HTR-8/SVneo (cell line): ENCODE measurements at regions not wholly inside any gene's neighbourhood (a gene's known extent, or its start where the extent isn't known, plus 50 kb on each side); places are given as distances from the start of the nearest gene placed in this dataset.
"Not testable (repeated sequence)": the region's sequence is repeated elsewhere in the genome, so short reads cannot be mapped to it uniquely, and the experiment has no call there.

Experiments used
- DNase-seq: peaks from one replicate; pipeline ENCODE4 v3.0.0; 2011; ENCODE audit warnings: low spot score, mixed read lengths; ENCODE audit not compliant: insufficient read length
- FAIRE-seq: peaks from 2 replicates; lab custom pipeline; 2011; peaks lifted over from hg19 to GRCh38; lab: Jason Lieb, UNC

DNA sequence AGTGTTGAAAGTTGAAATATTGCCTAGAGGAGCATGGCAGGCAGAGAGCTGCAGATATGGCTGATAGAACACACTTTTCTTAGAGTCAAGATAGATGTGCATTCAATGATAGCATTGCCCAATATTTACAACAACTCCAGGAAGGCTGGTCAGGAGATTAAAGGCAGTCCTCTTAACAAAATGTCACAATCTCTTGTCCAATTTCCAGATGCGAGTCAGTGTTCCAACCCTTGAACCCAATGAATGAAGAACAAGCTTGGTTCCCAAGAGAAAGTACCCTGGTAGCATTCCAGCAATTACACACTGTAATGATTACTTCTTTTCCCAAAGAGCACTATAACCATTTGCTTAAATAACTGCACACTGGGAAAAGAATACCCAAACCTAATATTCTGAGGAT, 839.4 kb upstream of the VRK2 start:
- no peak for FAIRE-seq
- no peak for DNase-seq

DNA sequence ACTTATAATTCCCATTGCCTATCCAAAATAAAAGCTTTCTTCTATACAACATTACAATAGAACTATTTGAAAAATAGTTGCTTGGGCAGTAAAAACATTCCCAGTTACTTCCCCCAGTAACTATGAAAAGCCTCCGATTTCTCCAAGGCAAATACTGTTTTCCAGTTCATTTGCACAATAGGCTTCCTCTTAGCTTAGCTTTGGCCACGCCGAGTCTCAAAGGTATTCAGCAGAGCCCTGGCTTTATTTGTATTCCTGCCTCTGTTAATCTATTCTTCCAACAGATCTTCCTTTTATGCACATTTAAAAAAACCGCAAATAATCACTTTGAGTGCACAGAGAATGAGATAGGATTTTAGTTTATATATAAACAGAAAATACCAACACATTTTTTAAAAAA, 836.8 kb upstream of the VRK2 start:
- DNase-seq = no peak
- no peak for FAIRE-seq

DNA sequence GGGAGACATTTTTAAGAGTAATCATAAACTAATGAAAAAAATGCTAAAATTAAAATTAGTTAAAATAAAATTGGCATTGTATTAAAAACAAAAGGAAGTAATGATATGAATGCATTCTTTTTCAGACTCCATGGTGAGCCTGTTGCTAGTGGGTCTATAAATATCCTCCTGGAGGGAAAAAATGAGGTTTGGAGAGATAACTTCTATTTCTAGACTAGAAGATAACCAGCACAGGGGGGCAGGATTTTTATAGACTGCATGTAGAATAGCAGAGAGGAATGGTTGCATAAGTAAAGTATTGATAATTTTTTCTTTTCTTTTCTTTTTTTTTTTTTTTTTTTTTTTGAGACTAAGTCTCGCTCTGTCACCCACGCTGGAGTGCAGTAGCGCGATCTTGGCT, 835.8 kb upstream of the VRK2 start:
- no peak for FAIRE-seq
- DNase-seq = no peak

DNA sequence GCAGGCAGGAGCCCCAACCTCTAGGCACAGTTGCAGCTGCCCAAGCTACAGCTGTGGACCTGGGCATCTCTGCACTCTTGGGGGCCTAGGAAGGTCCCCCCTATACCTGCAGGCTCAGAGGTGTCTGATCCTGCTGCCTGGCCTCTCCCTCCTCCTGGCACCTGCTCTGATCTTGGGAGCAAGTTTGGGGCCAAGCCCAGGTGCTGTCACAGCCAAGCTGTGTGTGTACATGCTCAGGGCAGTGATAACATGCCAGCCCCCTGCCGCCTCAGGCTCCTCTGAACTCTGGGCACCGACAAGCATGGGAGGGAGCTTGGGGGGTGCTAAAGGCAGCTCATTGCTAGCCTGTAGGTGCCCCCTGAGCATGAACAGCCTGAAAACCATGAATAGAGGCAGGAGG, 829.6 kb upstream of the VRK2 start:
- FAIRE-seq (no peak), DNase-seq (no peak)

DNA sequence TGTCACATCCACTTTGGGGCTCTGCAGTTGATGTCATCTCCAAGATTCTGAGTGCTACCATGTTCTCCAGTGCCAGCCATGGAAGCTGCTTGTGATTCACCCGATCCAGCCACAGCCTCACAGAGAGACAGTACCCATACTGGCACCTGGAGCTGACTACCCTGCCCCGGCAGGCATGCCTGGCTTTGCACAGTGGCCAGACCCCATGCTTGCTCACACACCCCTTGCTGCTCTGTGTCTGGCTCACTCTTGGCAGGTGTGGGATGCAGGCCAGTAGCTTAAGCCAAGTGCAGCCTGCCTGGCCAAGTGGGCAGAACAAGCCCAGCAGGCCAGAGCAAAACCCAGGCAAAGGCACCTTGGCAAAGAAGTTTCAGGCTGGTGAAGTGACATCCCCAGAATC, 828.4 kb upstream of the VRK2 start:
- DNase-seq (no peak), FAIRE-seq (no peak)

DNA sequence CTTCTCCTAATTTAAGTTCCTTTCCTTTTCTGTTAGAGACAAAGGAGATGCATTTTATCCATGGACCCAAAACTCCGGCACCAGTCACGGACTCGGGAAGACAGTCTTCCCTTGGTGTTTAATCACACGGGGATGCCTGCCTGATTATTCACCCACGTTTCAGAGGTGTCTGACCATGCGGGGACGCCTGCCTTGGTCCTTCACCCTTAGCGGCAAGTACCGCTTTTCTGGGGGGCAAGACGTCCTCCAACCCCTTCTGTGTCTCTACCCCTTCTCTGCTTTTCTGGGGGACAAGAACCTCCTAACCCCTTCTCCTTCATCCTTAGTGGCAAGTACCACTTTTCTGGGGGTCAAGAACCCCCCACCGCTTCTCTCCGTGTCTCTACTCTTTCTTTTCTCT, 816.9 kb upstream of the VRK2 start:
- not testable (repeated sequence) for DNase-seq, FAIRE-seq

DNA sequence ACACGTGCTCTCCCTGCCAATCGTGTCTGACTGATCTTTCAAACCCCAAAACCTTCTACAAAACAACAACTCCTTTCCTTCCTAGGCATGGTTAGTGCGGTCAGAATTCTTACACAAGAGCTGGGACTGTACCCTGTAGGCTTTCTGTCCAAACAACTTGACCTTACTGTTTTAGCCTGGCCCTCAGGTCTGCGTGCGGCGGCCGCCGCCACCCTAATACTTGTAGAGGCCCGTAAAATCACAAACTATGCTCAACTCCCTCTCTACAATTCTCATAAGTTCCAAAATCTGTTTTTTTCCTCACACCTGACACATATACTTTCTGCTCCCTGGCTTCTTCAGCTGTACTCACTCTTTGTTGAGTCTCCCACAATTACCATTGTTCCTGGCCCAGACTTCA, 814.3 kb upstream of the VRK2 start:
- DNase-seq, FAIRE-seq: not testable (repeated sequence)

DNA sequence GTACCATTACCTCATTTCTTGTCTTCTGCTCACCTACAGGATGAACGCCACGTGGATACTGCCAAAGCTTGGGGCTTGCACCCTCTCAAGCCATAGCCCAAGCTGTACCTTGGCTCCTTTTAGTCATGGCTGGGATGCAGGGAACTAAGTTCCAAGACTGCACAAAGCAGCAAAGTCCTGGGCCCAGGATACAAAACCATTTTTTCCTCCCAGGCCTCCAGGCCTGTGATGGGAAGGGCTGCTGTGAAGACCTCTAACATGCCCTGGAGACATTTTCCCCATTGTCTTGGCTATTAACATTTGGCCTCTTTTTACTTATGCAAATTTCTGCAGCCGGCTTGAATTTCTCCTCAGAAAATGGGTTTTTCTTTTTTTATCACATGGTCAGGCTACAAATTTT, 795.1 kb upstream of the VRK2 start:
- FAIRE-seq, DNase-seq: not testable (repeated sequence)

DNA sequence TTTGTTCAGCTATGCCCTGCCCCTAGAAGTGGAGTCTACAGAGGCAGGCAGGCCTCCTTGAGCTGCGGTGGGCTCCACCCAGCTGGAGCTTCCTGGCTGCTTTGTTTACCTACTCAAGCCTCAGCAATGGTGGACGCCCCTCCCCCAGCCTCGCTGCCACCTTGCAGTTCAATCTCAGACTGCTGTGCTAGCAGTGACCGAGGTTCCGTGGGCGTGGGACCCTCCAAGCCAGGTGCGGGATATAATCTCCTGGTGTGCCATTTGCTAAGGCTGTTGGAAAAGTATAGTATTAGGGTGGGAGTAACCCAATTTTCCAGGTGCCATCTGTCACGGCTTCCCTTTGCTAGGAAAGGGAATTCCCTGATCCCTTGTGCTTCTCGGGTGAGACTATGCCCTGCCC, 770.2 kb upstream of the VRK2 start:
- not testable (repeated sequence) for FAIRE-seq, DNase-seq

DNA sequence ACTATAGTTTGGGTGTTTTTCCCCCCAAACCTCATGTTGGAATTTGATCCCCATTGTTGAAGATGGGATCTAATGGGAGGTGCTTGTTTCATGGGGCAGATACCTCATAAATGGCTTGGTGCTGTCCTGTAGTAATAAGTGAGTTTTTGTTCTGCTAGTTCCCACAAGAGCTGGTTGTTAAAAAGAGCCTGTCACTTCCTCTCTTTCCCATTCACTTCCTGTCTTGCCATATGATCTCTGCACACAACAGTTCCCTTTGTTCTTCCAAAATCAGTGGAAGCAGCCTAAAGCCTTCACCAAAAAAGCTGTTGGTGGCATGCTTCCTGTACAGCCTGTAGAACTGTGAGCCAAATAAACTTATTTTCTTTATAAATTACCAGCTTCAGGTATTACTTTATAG, 768.2 kb upstream of the VRK2 start:
- no peak for FAIRE-seq
- no peak for DNase-seq

DNA sequence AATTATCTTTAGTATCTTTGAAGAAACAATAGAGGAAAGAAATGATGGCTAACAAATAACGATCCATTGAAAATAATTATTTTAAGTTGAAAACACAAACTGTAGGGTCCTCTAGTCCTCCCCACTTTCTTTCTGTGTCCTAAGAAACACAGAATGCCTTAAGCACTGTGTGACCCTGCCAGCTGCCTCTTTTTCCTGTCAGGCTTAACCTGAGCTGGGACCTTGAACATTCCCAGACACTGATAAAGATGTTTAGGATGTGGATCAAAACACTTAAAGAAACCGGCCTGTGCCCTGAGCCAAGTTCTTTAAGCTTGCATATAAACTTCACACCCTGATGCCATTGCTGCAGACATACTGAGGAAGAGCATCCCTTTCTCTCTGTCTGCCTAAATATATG, 755.4 kb upstream of the VRK2 start:
- FAIRE-seq = no peak

DNA sequence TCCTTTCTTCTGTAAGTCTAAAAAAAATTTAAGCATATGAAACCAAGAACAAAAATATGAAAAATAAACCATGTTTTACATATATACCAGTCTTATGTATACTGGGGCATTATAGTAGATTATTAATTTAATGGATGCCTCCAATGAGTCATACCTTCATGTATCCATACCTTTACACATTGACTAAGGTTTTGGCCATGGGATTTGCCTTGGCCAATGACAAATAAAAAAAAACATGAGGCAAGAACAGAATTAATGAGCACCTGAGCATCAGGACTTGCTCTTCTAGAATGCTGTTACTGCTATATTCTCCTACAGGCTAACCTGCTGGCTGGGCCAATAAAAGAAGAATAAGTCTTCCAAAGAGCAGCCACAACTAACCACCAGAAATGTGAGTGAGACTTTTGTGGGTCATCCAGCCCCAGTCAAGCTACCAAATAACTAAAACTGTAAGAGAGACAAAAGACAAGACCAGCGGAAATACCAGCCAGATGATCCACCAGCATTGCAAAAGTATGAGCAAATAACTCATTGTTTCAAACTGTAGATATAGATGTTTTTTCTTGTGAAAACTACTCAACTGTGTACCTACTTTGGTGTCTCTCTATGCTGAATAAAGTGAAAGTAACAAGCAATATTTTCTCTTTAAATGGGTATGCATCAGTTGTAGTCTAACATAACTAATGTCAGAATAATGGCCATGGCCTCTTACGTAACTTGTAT, 749.6 kb upstream of the VRK2 start:
- DNase-seq (no peak), FAIRE-seq (no peak)

More for the DNA sequence above, 755.4 kb upstream of the VRK2 start:
- no peak for DNase-seq

DNA sequence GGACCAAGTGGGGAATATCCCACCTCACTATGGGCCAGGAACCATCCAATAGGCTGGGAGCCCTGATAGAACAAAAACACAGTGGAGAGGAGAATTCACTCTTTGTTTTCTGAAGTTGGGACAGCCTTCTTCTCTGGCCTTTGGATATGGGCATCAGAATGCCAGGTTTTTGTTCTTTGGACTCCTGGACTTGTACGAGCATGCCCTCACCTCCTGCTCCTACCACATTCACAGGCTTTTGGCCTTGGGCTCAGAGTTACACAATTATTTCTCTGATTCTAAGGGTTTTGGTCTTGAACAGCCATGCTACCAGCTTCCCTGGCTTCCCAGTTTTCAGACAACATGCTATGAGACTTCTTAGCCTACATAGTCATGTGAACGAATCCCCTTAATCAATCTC, 732.9 kb upstream of the VRK2 start:
- DNase-seq (no peak), FAIRE-seq (no peak)

DNA sequence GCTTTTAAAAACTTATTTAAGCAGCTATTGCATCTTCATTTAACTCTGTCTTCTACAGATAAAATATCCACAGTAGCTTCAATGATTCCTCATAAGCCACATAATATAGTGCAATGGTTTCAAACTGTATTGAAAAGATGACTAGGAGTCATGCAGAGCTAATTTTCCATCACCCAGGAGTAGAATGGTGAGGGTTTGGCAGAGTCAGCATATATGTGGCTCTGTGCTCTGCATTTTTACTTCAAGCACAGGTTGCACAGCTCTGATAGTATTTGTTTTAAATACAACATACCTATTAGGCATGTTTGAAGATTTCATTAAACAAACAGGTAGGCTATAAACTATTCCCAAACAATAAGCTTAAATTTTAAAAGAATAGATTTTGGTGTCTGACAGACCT, 731.9 kb upstream of the VRK2 start:
- DNase-seq (no peak), FAIRE-seq (no peak)

DNA sequence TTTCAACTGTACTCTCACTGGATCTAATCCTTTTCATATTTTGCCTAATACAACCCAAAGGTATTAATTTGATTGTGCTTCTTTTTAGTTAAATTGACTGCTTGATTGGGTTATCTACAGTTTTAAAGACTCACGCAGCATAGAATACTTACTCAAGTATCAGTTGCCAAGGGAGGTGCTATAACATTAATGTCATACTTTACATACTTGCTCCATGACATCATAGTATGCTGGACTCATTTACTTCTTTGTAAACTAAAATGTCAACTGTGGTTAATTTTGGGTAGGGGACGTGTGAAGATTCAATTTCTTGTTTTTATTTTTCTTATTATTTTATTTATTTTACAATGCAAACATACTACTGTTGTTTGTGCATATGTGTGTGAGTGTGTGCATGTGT, 716.2 kb upstream of the VRK2 start:
- DNase-seq (peak; percentile 7), FAIRE-seq (peak; percentile 70)

DNA sequence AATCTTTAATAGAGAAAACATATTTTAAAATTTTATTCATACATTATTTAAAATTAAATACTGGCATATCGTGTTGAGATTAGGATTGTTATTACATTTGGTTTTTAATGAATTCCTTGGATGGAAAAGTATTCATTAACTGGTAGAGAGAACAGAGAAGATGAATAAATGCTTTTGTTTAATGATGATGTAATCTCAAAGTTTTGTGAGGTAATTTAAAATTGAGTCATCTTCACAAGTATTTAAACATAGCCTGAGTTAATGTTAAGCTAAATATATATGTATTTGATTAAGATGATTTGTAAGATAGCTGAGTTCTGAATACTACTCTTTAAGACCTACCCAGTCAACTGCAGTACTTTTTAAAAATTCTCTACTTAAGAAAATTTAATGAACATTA, 713.4 kb upstream of the VRK2 start:
- FAIRE-seq (no peak), DNase-seq (no peak)

DNA sequence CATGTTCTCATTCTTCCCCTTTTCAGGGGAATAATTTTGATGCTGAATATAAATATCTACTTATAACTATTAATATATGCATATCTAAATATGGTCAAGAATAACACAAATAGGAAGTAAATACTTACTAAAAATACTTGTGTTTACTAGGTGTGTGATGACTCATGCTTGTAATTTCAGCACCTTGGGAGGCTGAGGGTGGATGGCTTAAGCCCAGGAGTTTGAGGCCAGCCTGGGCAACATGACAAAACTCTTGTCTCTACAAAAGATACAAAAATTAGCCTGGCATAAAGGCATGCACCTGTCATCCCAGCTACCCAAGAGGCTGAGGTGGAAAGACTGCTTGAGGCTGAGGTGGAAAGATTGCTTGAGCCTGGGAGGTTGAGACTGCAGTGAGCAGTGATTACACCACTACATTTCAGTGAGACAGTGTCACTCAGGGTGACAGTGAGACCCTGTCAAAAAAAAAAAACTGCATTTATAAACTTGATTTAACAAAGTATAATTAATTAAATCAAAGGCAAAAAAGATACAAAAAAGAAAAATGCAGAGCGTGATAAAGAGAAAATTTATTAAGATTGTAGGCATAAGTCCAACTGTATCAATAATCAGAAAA, 703.1 kb upstream of the VRK2 start:
- DNase-seq = no peak
- no peak for FAIRE-seq

DNA sequence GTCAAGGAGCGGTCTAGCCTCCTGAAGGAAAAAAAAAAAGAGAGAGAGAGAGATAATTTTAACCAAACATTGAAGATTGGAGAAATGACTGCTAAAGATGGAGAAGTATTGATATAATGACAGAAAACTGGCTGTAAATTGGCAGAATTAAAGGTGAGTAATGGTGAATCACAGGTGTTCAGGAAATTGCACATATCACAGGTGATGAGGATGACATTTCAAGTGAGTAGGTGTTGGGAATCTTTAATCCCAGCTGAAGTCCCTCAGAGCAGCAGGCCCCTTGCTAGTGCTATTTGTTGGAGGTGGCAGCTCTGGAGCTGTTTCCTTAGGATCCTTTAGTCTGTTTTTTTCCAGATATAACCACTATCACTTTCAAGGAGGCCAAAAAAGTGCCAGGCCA, 678.4 kb upstream of the VRK2 start:
- DNase-seq (no peak), FAIRE-seq (no peak)

DNA sequence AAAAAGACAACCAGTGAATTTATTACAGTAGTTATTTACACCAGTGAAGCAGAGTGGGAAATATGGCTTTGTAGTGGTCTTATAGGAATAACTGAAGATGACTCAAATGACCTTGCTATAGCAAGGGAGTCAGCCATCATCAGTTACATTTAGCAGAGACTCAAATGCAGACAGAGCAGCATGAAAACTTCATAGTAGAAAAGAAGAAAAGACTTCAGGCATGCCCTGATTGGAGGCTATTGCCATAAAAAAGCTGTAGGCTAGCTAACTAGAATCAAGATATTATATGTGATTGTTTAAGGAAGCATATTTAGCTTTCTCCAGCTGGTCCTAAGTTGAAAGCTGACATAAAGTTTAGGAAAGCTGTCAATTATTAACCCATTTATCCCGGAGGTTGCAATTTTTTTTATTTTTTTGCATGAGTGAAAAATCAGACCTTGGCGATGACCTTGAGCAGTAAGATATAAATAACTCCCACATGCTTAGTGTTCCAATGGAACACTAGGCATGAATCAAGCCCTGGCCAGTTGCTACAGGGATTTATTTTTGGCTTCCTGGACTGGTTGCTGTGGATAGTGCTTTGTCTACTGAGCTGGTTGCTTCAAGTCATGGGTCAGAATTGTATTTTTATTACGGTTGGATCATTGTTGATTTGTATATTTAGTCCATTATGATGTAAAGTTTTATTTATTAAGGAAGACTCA, 675.6 kb upstream of the VRK2 start:
- FAIRE-seq = no peak
- no peak for DNase-seq

DNA sequence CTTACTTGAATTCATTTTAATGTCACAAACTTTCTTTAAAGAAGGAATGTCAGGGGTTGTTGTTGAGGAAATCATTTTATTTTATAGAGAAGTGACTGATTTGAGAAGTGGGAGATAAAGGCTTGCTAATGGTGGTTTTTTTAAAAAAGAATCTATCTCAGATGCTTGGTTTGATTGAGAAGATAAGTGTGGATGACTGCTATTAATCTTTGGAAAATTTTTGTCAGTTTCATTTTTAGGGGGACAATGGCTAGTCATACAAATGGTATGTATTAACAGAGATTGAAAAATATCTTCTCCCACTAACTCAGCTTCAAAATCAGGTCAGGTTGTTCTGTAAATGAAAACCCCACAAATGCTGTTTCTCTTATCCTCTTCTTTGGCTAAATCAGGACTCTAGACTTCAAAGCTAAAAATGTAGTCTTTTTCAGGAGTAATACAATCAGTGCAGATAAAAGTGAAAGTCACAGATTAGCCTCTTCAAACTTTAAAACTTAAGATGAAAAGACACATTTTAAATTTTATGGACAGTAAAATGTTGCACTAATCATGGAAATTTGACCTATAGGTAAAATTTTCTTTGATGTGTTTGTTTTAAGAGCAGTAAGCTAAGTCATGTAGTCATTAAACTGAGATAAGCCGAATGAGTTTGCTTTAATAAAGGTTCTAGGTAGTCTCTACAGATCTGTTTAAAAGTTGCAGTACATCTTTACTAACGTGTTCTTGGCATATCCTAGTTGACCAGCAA, 674.2 kb upstream of the VRK2 start:
- FAIRE-seq = no peak
- DNase-seq = no peak

DNA sequence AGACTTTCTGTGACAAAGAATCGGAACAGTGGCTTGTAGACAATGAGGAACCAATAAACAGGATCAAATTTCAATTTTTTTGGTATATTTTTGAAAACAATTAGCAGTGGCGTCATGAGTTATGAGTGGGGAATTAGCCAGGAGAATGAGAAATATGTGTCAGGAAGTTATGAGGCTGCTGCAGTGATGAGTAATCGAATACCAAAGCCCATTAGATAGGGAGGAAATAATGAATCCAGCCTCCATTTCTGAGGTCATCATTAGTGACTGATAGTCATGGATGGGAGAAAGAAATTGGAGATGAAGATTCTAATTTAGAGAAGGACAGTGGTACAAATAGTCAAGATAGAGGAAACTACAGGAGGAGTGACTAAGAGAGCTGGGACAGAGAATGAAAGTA, 673.1 kb upstream of the VRK2 start:
- peak; percentile 80 for FAIRE-seq

More for the DNA sequence above, 673.1 kb upstream of the VRK2 start:
- DNase-seq = peak; percentile 58
